H9 (cell line): ENCODE measurements at regions not wholly inside any gene's neighbourhood (a gene's known extent, or its start where the extent isn't known, plus 50 kb on each side); places are given as distances from the start of the nearest gene placed in this dataset.

Experiments
- DNase-seq: peaks from one replicate; pipeline ENCODE4 v3.0.0-alpha.2; 2017
- H2AFZ ChIP-seq: one replicate; pipeline ENCODE4 v1.6.1; 2013; ENCODE audit warnings: mild to moderate bottlenecking, low read length, control low read depth, moderate library complexity
- H2AK5ac ChIP-seq: 2 replicates; pipeline ENCODE4 v1.6.1; 2013; ENCODE audit warnings: low read length, control low read depth, mixed read lengths; ENCODE audit not compliant: insufficient read length
- H2BK120ac ChIP-seq: one replicate; pipeline ENCODE4 v1.6.1; 2013; ENCODE audit warnings: low read depth, mild to moderate bottlenecking, low read length, control low read depth, inconsistent platforms; ENCODE audit not compliant: poor library complexity, severe bottlenecking
- H2BK12ac ChIP-seq: 2 replicates; pipeline ENCODE4 v1.6.1; 2013; ENCODE audit warnings: low read length, control low read depth, mixed read lengths, low read depth; ENCODE audit not compliant: insufficient read length
- H2BK15ac ChIP-seq: 2 replicates; pipeline ENCODE4 v1.6.1; 2013; ENCODE audit warnings: low read depth, low read length, control low read depth
- H2BK20ac ChIP-seq: one replicate; pipeline ENCODE4 v1.6.1; 2013; ENCODE audit warnings: low read depth, mild to moderate bottlenecking, low read length, control low read depth, inconsistent platforms; ENCODE audit not compliant: poor library complexity, severe bottlenecking
- H2BK5ac ChIP-seq: 2 replicates; pipeline ENCODE4 v1.6.1; 2013; ENCODE audit warnings: low read length, control low read depth, mixed read lengths; ENCODE audit not compliant: insufficient read length
- H3K14ac ChIP-seq: 2 replicates; pipeline ENCODE4 v1.6.1; 2013; ENCODE audit warnings: low read length, control low read depth; ENCODE audit not compliant: insufficient read depth
- H3K18ac ChIP-seq: 2 replicates; pipeline ENCODE4 v1.6.1; 2013; ENCODE audit warnings: low read depth, mild to moderate bottlenecking, mixed read lengths, low read length, control low read depth; ENCODE audit not compliant: insufficient read length
- H3K23ac ChIP-seq: 2 replicates; pipeline ENCODE4 v1.6.1; 2013; ENCODE audit warnings: low read length, control low read depth, mixed read lengths, low read depth; ENCODE audit not compliant: insufficient read length
- H3K23me2 ChIP-seq: 2 replicates; pipeline ENCODE4 v1.6.1; 2013; ENCODE audit warnings: low read depth, mild to moderate bottlenecking, mixed read lengths, low read length, control low read depth; ENCODE audit not compliant: insufficient read length, poor library complexity, severe bottlenecking
- H3K27ac ChIP-seq: 2 replicates; pipeline ENCODE4 v1.5.1; 2013; ENCODE audit warnings: low read length, control low read depth, mixed read lengths, low read depth; ENCODE audit not compliant: insufficient read length
- H3K27me3 ChIP-seq: 2 replicates; pipeline ENCODE4 v1.6.1; 2013; ENCODE audit warnings: low read length, control low read depth, inconsistent platforms; ENCODE audit not compliant: insufficient read depth
- H3K4ac ChIP-seq: 2 replicates; pipeline ENCODE4 v1.6.1; 2013; ENCODE audit warnings: low read depth, mild to moderate bottlenecking, control low read depth, inconsistent platforms, low read length, moderate library complexity
- H3K4me1 ChIP-seq: 2 replicates; pipeline ENCODE4 v1.6.1; 2013; ENCODE audit warnings: low read length, control low read depth, inconsistent platforms; ENCODE audit not compliant: insufficient read depth
- H3K4me2 ChIP-seq: 2 replicates; pipeline ENCODE4 v1.6.1; 2013; ENCODE audit warnings: low read length, control low read depth, mixed read lengths; ENCODE audit not compliant: insufficient read length, insufficient read depth
- H3K56ac ChIP-seq: 2 replicates; pipeline ENCODE4 v1.6.1; 2013; ENCODE audit warnings: low read depth, mild to moderate bottlenecking, mixed read lengths, low read length, control low read depth; ENCODE audit not compliant: insufficient read length
- H3K79me1 ChIP-seq: 2 replicates; pipeline ENCODE4 v1.6.1; 2013; ENCODE audit warnings: low read depth, mild to moderate bottlenecking, moderate library complexity, low read length, control low read depth, inconsistent platforms; ENCODE audit not compliant: insufficient read depth, poor library complexity, severe bottlenecking
- H3K79me2 ChIP-seq: 2 replicates; pipeline ENCODE4 v1.6.1; 2013; ENCODE audit warnings: low read length, control low read depth, inconsistent platforms; ENCODE audit not compliant: insufficient read depth
- H3K9ac ChIP-seq: 2 replicates; pipeline ENCODE4 v1.6.1; 2013; ENCODE audit warnings: low read length, control low read depth, mixed read lengths; ENCODE audit not compliant: insufficient read length; ENCODE audit errors: extremely low read depth
- H3K9me3 ChIP-seq: one replicate; pipeline ENCODE4 v1.6.1; 2013; ENCODE audit warnings: low read depth, low read length, inconsistent platforms; ENCODE audit not compliant: control insufficient read depth
- H3T11ph ChIP-seq: one replicate; pipeline ENCODE4 v1.6.1; 2013; ENCODE audit warnings: mild to moderate bottlenecking, low read length, control low read depth, inconsistent platforms
- H4K20me1 ChIP-seq: one replicate; pipeline ENCODE4 v1.6.1; 2013; ENCODE audit not compliant: control insufficient read depth, insufficient read length, insufficient read depth
- H4K5ac ChIP-seq: 2 replicates; pipeline ENCODE4 v1.6.1; 2013; ENCODE audit warnings: low read depth, mild to moderate bottlenecking, mixed read lengths, low read length, control low read depth; ENCODE audit not compliant: insufficient read length
- H4K8ac ChIP-seq: replicated peaks from 2 replicates; pipeline ENCODE4 v1.6.1; 2013; ENCODE audit warnings: low read length, control low read depth, mixed read lengths, low read depth; ENCODE audit not compliant: insufficient read length
- H4K91ac ChIP-seq: 2 replicates; pipeline ENCODE4 v1.6.1; 2013; ENCODE audit warnings: low read depth, mild to moderate bottlenecking, moderate library complexity, mixed read lengths, low read length, control low read depth; ENCODE audit not compliant: insufficient read length
- H3K27ac Mint-ChIP-seq, 3 experiments: 2 replicates in 2 of 3; 3 replicates in 1 of 3; pipeline ENCODE4 v1.8.0; 2020 to 2021; ENCODE audit warnings: mixed read lengths in 3 of 3, mild to moderate bottlenecking in 1 of 3, moderate library complexity in 1 of 3
- H3K27me3 Mint-ChIP-seq: 2 replicates; pipeline ENCODE4 v1.8.0; 2021; ENCODE audit warnings: low read depth, mild to moderate bottlenecking, moderate library complexity, mixed read lengths
- H3K36me3 Mint-ChIP-seq, 3 experiments: 2 replicates in 2 of 3; 3 replicates in 1 of 3; pipeline ENCODE4 v1.8.0; 2020 to 2021; ENCODE audit warnings: low read depth in 3 of 3, mixed read lengths in 3 of 3; ENCODE audit not compliant: insufficient read depth in 1 of 3
- H3K4me1 Mint-ChIP-seq, 2 experiments: 2 replicates each; pipeline ENCODE4 v1.8.0; 2020; ENCODE audit warnings: mixed read lengths in 2 of 2
- H3K4me3 Mint-ChIP-seq, 2 experiments: 2 replicates in 1 of 2; 3 replicates in 1 of 2; pipeline ENCODE4 v1.8.0; 2020 to 2021; ENCODE audit warnings: mild to moderate bottlenecking in 2 of 2, mixed read lengths in 2 of 2, moderate library complexity in 1 of 2
- H3K9me3 Mint-ChIP-seq, 2 experiments: 2 replicates in 1 of 2; 3 replicates in 1 of 2; pipeline ENCODE4 v1.8.0; 2020; ENCODE audit warnings: mild to moderate bottlenecking in 2 of 2, mixed read lengths in 2 of 2, moderate library complexity in 1 of 2
- CTCF ChIP-seq: fragments of 200-600 bp; sonication (generic); conservative IDR thresholded peaks from 3 replicates; pipeline ENCODE4 v1.8.0; 2021; ENCODE audit warnings: antibody characterized with exemption, mild to moderate bottlenecking
- WGBS: extraction: QIAGEN DNeasy Blood & Tissue Kit; methylation state at CpG from one replicate; pipeline ENCODE4 v1.1.7; 2013; ENCODE audit warnings: missing lambda C conversion rate, low lambda C conversion rate, mixed read lengths; ENCODE audit not compliant: insufficient read length; ENCODE audit errors: extremely low coverage; 5-methylcytosine and 5-hydroxymethylcytosine counted together

DNA sequence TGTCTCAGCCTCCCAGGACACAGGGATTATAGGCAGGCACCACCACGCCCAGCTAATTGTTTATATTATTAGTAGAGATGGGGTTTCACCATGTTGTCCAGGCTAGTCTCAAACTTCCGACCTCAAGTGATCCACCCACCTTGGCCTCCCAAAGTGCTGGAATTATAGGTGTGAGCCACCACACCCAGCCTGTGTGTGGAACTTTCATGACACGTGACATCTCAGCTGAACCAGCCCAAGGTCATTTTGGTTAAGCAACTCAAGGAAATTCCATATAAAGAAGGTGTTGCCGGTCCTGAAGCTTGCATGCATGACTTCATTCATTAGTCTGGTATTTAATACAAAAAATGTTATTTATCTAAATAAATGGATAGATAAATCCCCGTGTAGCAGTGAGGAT, 145.5 kb downstream of the AXIN2 start:
- H4K8ac ChIP-seq, result no peak overlapping the region
- H3K14ac ChIP-seq, result no peak overlapping the region
- no peak overlapping the region for H3K23ac ChIP-seq
- H2BK5ac ChIP-seq, result no peak overlapping the region
- H3K56ac ChIP-seq, result no peak overlapping the region
- no peaks in the 10 kb centered on the region for H3K79me2 ChIP-seq
- Mint-ChIP-seq H3K4me1 (no peaks in the 10 kb centered on the region), H3K27ac (no peak overlapping the region), H3K9me3 (peaks cover 6 to 15% of the 10 kb centered on the region in 2 experiments), H3K36me3 (peaks cover 0 to 6% (median 0%) of the 10 kb centered on the region in 3 experiments; a peak in 2 of 7 replicates), H3K27me3 (no peaks in the 10 kb centered on the region), H3K4me3 (no peak overlapping the region)
- H2AFZ ChIP-seq, result no peak overlapping the region
- no peak overlapping the region for H3K18ac ChIP-seq
- no peak overlapping the region for H2AK5ac ChIP-seq
- no peak overlapping the region for H3K27ac ChIP-seq
- no peak for DNase-seq
- no peaks in the 10 kb centered on the region for H3K23me2 ChIP-seq
- H4K20me1 ChIP-seq, result no peaks in the 10 kb centered on the region
- H2BK12ac ChIP-seq, result no peak overlapping the region
- H3T11ph ChIP-seq, result no peak overlapping the region
- H3K4me2 ChIP-seq, result no peak overlapping the region
- no peaks in the 10 kb centered on the region for H3K27me3 ChIP-seq
- no peaks in the 10 kb centered on the region for H3K79me1 ChIP-seq
- no peak for TF ChIP-seq CTCF
- H2BK15ac ChIP-seq, result no peak overlapping the region
- no peak overlapping the region for H3K9ac ChIP-seq
- no peak overlapping the region for H4K91ac ChIP-seq
- H2BK120ac ChIP-seq, result no peak overlapping the region
- H3K4ac ChIP-seq, result no peak overlapping the region
- H3K9me3 ChIP-seq, result no peaks in the 10 kb centered on the region
- WGBS, result no CpG with 5 or more reads among the region's 5 CpGs
- H4K5ac ChIP-seq, result no peak overlapping the region
- H2BK20ac ChIP-seq, result no peak overlapping the region
- no peaks in the 10 kb centered on the region for H3K4me1 ChIP-seq
